ENCODE measurements at regions not wholly inside any gene's neighbourhood (a gene's known extent, or its start where the extent isn't known, plus 50 kb on each side); places are given as distances from the start of the nearest gene placed in this dataset.

DNA sequence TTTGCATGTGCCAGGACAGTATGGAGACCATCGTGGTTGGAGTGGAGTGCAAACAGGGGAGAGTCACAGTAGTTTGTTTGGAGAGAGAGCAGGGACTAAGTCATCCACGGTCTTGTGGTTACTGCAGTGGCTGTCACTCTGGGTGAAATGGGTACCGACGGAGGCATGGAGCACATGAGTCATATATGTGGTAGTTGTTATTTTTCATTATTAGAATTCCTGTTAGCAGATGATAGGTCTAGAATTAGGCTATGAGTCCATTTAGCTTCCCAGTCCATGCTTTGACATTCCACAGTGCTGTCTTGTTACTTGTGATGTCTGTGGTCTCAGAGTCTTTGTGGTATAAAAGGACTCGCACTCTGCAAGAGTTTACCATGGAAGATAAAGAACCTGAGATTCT lies 303.9 kb downstream of the DMRT2 start:
- H3K4me1 ChIP-seq (ENCODE audit: control insufficient read depth, extremely low read depth, insufficient read depth, low read length), result no peaks in the 10 kb centered on the region
- no peak overlapping the region for H3K4me3 ChIP-seq (replicated peaks in 1 of 3; ENCODE audit: insufficient read depth in 1 of 3, low read depth in 1 of 3, low read length in 3 of 3)
- no peaks in the 10 kb centered on the region for H4K20me1 ChIP-seq (replicated peaks; ENCODE audit: control insufficient read depth, extremely low read depth, insufficient read depth, low read length)
- H3K27ac ChIP-seq (ENCODE audit: insufficient read depth, low read depth, low read length), result no peak overlapping the region
- intact Hi-C loops (cut with micrococcal nuclease) (no loop called here), dilution Hi-C loops (cut with MboI; ENCODE audit: extremely low pct_ligation_motif_present, low sequenced_read_pairs) (no loop called here)
- H3K4me2 ChIP-seq (ENCODE audit: insufficient read depth, low read length), result no peak overlapping the region
- no peak for TF ChIP-seq JUN (IDR thresholded peaks at IDR 0.05; ENCODE audit: borderline replicate concordance, insufficient read depth, insufficient read length, low read depth)
- TF ChIP-seq GATA2 (IDR thresholded peaks at IDR 0.05; ENCODE audit: insufficient read depth, insufficient read length, low read depth, low read length), result no peak
- TF ChIP-seq MYC (IDR thresholded peaks at IDR 0.05; ENCODE audit: low read depth, low read length), result no peak
- no peak for TF ChIP-seq EZH2 (IDR thresholded peaks at IDR 0.05; ENCODE audit: borderline replicate concordance, low read depth, low read length, severe bottlenecking)
- TF ChIP-seq, protein P1, sequence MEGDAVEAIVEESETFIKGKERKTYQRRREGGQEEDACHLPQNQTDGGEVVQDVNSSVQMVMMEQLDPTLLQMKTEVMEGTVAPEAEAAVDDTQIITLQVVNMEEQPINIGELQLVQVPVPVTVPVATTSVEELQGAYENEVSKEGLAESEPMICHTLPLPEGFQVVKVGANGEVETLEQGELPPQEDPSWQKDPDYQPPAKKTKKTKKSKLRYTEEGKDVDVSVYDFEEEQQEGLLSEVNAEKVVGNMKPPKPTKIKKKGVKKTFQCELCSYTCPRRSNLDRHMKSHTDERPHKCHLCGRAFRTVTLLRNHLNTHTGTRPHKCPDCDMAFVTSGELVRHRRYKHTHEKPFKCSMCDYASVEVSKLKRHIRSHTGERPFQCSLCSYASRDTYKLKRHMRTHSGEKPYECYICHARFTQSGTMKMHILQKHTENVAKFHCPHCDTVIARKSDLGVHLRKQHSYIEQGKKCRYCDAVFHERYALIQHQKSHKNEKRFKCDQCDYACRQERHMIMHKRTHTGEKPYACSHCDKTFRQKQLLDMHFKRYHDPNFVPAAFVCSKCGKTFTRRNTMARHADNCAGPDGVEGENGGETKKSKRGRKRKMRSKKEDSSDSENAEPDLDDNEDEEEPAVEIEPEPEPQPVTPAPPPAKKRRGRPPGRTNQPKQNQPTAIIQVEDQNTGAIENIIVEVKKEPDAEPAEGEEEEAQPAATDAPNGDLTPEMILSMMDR (IDR thresholded peaks at IDR 0.05; ENCODE audit: extremely low read depth in 1 of 2, insufficient read depth in 1 of 2, low read depth in 1 of 2, low read length in 2 of 2), result no peak
- FAIRE-seq (no peak), DNase-seq (ENCODE audit: low read depth, low spot score) (no peak)
- no peaks in the 10 kb centered on the region for H3K36me3 ChIP-seq (ENCODE audit: control insufficient read depth in 2 of 2, extremely low read depth in 1 of 2, insufficient read depth in 2 of 2, low read length in 2 of 2)
- H3K9ac ChIP-seq (replicated peaks; ENCODE audit: extremely low read depth, insufficient read depth, low read length), result no peak overlapping the region
- H3K9me3 ChIP-seq (replicated peaks; ENCODE audit: control insufficient read depth, insufficient read depth, low read length), result peaks cover 7% of the 10 kb centered on the region
- no peaks in the 10 kb centered on the region for H3K79me2 ChIP-seq (ENCODE audit: control insufficient read depth, insufficient read depth, low read length)
- H2AFZ ChIP-seq (ENCODE audit: low read depth, low read length), result no peak overlapping the region
- BruUV-seq (replicated peaks), result no TSS peak
- POLR2A ChIA-PET, result no interaction called here
- no peaks in the 10 kb centered on the region for H3K9me1 ChIP-seq (replicated peaks; ENCODE audit: control insufficient read depth, extremely low read depth, insufficient read depth, low read length)
- CTCF ChIA-PET, result no interaction called here
- H3K27me3 ChIP-seq (ENCODE audit: control insufficient read depth in 2 of 2, insufficient read depth in 2 of 2, low read length in 2 of 2), result no peaks in the 10 kb centered on the region

GRCh38 chr9:1354606-1355005 lies 304.4 kb downstream of the DMRT2 start:
- Histone ChIP-seq H3K27me3 (ENCODE audit: control insufficient read depth in 2 of 2, insufficient read depth in 2 of 2, low read length in 2 of 2) (no peaks in the 10 kb centered on the region), H3K4me2 (ENCODE audit: insufficient read depth, low read length) (no peak overlapping the region), H3K4me1 (ENCODE audit: control insufficient read depth, extremely low read depth, insufficient read depth, low read length) (no peaks in the 10 kb centered on the region), H3K79me2 (ENCODE audit: control insufficient read depth, insufficient read depth, low read length) (no peaks in the 10 kb centered on the region), H3K9me3 (replicated peaks; ENCODE audit: control insufficient read depth, insufficient read depth, low read length) (peaks cover 7% of the 10 kb centered on the region), H4K20me1 (replicated peaks; ENCODE audit: control insufficient read depth, extremely low read depth, insufficient read depth, low read length) (no peaks in the 10 kb centered on the region), H3K9ac (replicated peaks; ENCODE audit: extremely low read depth, insufficient read depth, low read length) (no peak overlapping the region), H2AFZ (ENCODE audit: low read depth, low read length) (no peak overlapping the region), H3K4me3 (replicated peaks in 1 of 3; ENCODE audit: insufficient read depth in 1 of 3, low read depth in 1 of 3, low read length in 3 of 3) (no peak overlapping the region), H3K9me1 (replicated peaks; ENCODE audit: control insufficient read depth, extremely low read depth, insufficient read depth, low read length) (no peaks in the 10 kb centered on the region), H3K36me3 (ENCODE audit: control insufficient read depth in 2 of 2, extremely low read depth in 1 of 2, insufficient read depth in 2 of 2, low read length in 2 of 2) (no peaks in the 10 kb centered on the region), H3K27ac (ENCODE audit: insufficient read depth, low read depth, low read length) (no peak overlapping the region)
- ChIA-PET POLR2A (no interaction called here), CTCF (no interaction called here)
- dilution Hi-C loops (cut with MboI; ENCODE audit: extremely low pct_ligation_motif_present, low sequenced_read_pairs), result no loop called here
- FAIRE-seq, result no peak
- no peak for TF ChIP-seq POLR2AphosphoS5 (IDR thresholded peaks at IDR 0.05; ENCODE audit: insufficient read depth, low read depth, low read length)
- no peak for TF ChIP-seq POLR2A (IDR thresholded peaks at IDR 0.05; ENCODE audit: low read depth, low read length)
- TF ChIP-seq FOS (IDR thresholded peaks at IDR 0.05; ENCODE audit: borderline replicate concordance, insufficient read depth, low read length), result no peak
- TF ChIP-seq EZH2 (IDR thresholded peaks at IDR 0.05; ENCODE audit: borderline replicate concordance, low read depth, low read length, severe bottlenecking), result no peak
- no peak for TF ChIP-seq MAX (IDR thresholded peaks at IDR 0.05; ENCODE audit: insufficient read depth, insufficient read length)
- no peak for TF ChIP-seq JUN (IDR thresholded peaks at IDR 0.05; ENCODE audit: borderline replicate concordance, insufficient read depth, insufficient read length, low read depth)
- TF ChIP-seq GATA2 (IDR thresholded peaks at IDR 0.05; ENCODE audit: insufficient read depth, insufficient read length, low read depth, low read length), result no peak
- TF ChIP-seq MYC (IDR thresholded peaks at IDR 0.05; ENCODE audit: low read depth, low read length), result no peak
- intact Hi-C loops (cut with micrococcal nuclease), result no loop called here
- no peak for DNase-seq (ENCODE audit: low read depth, low spot score)
- BruUV-seq (replicated peaks), result no TSS peak

All from endothelial cell of umbilical vein (primary cell).